HG02938 (cell line): ENCODE measurements at regions not wholly inside any gene's neighbourhood (a gene's known extent, or its start where the extent isn't known, plus 50 kb on each side); places are given as distances from the start of the nearest gene placed in this dataset.
"Not testable (repeated sequence)": the region's sequence is repeated elsewhere in the genome, so short reads cannot be mapped to it uniquely, and the experiment has no call there.

Experiments used
- ATAC-seq: cut with Tn5 transposase; IDR thresholded peaks from one replicate; pipeline ENCODE4 v1.9.1; 2021; ENCODE audit warnings: mild to moderate bottlenecking, moderate library complexity; ENCODE audit not compliant: unreplicated experiment

GRCh38 chr1:209132736-209133467 lies 450.6 kb upstream of the CAMK1G start:
- no peak for ATAC-seq

- no peak for ATAC-seq
Measured at GRCh38 chr1:209134001-209134400, 449.5 kb upstream of the CAMK1G start.

GRCh38 chr1:209143916-209144315 lies 439.6 kb upstream of the CAMK1G start:
- ATAC-seq, result no peak

GRCh38 chr1:209150114-209150513 lies 433.4 kb upstream of the CAMK1G start:
- ATAC-seq, result no peak

- ATAC-seq, result no peak
Measured at GRCh38 chr1:209153411-209153810, 430.1 kb upstream of the CAMK1G start.

GRCh38 chr1:209154912-209155311 lies 428.6 kb upstream of the CAMK1G start:
- ATAC-seq, result no peak

GRCh38 chr1:209155546-209155945 lies 428.0 kb upstream of the CAMK1G start:
- no peak for ATAC-seq

- no peak for ATAC-seq
Measured at GRCh38 chr1:209156991-209157390, 426.5 kb upstream of the CAMK1G start.

- ATAC-seq, result no peak
Measured at GRCh38 chr1:209157546-209158249, 425.8 kb upstream of the CAMK1G start.

GRCh38 chr1:209158851-209159250 lies 424.7 kb upstream of the CAMK1G start:
- ATAC-seq, result no peak

GRCh38 chr1:209160230-209160629 lies 423.3 kb upstream of the CAMK1G start:
- no peak for ATAC-seq

GRCh38 chr1:209162651-209163050 lies 420.9 kb upstream of the CAMK1G start:
- ATAC-seq, result no peak

- no peak for ATAC-seq
Measured at GRCh38 chr1:209168204-209168603, 415.3 kb upstream of the CAMK1G start.

GRCh38 chr1:209171151-209171550 lies 412.4 kb upstream of the CAMK1G start:
- ATAC-seq, result no peak

GRCh38 chr1:209172286-209172685 lies 411.2 kb upstream of the CAMK1G start:
- no peak for ATAC-seq

GRCh38 chr1:209172792-209173542 lies 410.5 kb upstream of the CAMK1G start:
- not testable (repeated sequence) for ATAC-seq

- not testable (repeated sequence) for ATAC-seq
Measured at GRCh38 chr1:209173796-209174195, 409.7 kb upstream of the CAMK1G start.

GRCh38 chr1:209176866-209177430 lies 406.6 kb upstream of the CAMK1G start:
- no peak for ATAC-seq

GRCh38 chr1:209183195-209183594 lies 400.3 kb upstream of the CAMK1G start:
- no peak for ATAC-seq

GRCh38 chr1:209187589-209187988 lies 395.9 kb upstream of the CAMK1G start:
- ATAC-seq, result no peak

GRCh38 chr1:209190591-209191261 lies 392.8 kb upstream of the CAMK1G start:
- peak; percentile 92 for ATAC-seq
